ENCODE measurements at regions not wholly inside any gene's neighbourhood (a gene's known extent, or its start where the extent isn't known, plus 50 kb on each side); places are given as distances from the start of the nearest gene placed in this dataset.

DNA sequence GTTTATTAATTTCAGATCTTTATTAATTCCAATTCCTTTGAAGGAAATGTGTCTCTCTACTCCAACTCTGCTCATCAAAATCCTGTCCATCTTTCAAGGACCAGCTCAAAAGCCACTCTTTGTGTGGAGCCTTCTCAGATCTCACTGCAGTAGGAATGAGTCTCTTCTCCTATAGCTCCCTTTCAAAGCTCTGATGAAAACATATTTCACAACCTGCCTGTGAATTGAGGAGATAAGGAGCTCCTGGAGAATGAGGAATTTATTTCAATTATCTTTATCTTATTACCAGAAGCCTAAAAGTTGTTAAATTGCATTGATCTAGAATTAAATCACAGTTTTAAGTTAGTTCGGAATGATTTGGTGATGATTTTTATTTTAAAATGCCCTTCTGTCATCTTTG is 92.6 kb upstream of the TRPC3 start:
- Histone ChIP-seq H4K8ac (ENCODE audit: low read depth, low read length) (no peak overlapping the region), H3K4me3 (ENCODE audit: low read length in 2 of 2) (no peak overlapping the region), H3K4me1 (ENCODE audit: control insufficient read depth in 2 of 2, insufficient read depth in 1 of 2, low read depth in 1 of 2, low read length in 2 of 2) (no peaks in the 10 kb centered on the region), H4K91ac (ENCODE audit: low read depth, low read length, poor library complexity) (no peak overlapping the region), H3K27ac (replicated peaks; ENCODE audit: low read length) (no peak overlapping the region), H3K14ac (ENCODE audit: low read length) (no peak overlapping the region), H3K9me3 (replicated peaks in 1 of 2; ENCODE audit: control insufficient read depth in 2 of 2, insufficient read depth in 1 of 2, low read depth in 1 of 2, low read length in 2 of 2) (no peaks in the 10 kb centered on the region), H3K4me2 (ENCODE audit: insufficient read depth, low read length, poor library complexity, severe bottlenecking) (no peak overlapping the region), H3K23ac (ENCODE audit: low read depth, low read length, poor library complexity) (no peak overlapping the region), H2BK120ac (ENCODE audit: low read depth, low read length) (no peak overlapping the region), H2AFZ (ENCODE audit: low read length) (no peak overlapping the region), H2BK12ac (ENCODE audit: low read length) (no peak overlapping the region), H2AK5ac (ENCODE audit: low read depth, low read length) (no peak overlapping the region), H3K27me3 (ENCODE audit: control insufficient read depth in 3 of 3, insufficient read depth in 3 of 3, low read depth in 1 of 3, low read length in 3 of 3) (no peaks in the 10 kb centered on the region), H3K4ac (ENCODE audit: low read length) (no peak overlapping the region), H3K79me1 (ENCODE audit: low read depth, low read length) (no peaks in the 10 kb centered on the region), H3K9ac (ENCODE audit: low read depth, low read length, poor library complexity) (no peak overlapping the region), H2BK15ac (ENCODE audit: low read length) (no peak overlapping the region), H2BK5ac (ENCODE audit: low read length) (no peak overlapping the region), H3K36me3 (replicated peaks in 1 of 2; ENCODE audit: control insufficient read depth in 2 of 2, insufficient read depth in 2 of 2, low read length in 2 of 2) (no peaks in the 10 kb centered on the region), H3K18ac (ENCODE audit: low read length) (no peak overlapping the region)
- DNase-seq (ENCODE audit: low spot score) = no peak
- WGBS, 2 donors (ENCODE audit: extremely low coverage in 2 of 2, insufficient read length in 2 of 2, insufficient replicate concordance in 1 of 2) = no CpG with 5 or more reads among the region's 1 CpG

DNA sequence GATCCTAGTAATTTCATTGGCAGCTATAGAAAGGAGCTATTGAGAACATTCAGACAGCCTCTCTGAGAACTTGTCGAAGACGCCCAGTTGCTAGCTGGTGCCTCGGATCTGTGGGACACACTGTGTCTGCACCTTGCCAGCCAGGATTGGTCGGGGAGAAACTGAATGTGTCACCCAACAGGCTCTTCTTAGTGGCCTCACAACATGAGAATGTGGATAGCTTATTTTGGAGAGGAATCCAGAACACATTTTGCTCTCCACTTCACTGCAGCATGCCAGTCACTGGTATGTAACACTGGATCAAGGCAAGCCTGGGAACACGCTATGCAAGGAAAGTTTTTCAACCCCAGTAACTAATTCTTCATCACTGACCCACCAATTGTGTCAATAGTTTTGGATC is 89.5 kb upstream of the TRPC3 start:
- Histone ChIP-seq H2BK5ac (ENCODE audit: low read length) (no peak overlapping the region), H3K4me2 (ENCODE audit: insufficient read depth, low read length, poor library complexity, severe bottlenecking) (no peak overlapping the region), H2AK5ac (ENCODE audit: low read depth, low read length) (no peak overlapping the region), H3K14ac (ENCODE audit: low read length) (no peak overlapping the region), H2AFZ (ENCODE audit: low read length) (no peak overlapping the region), H2BK15ac (ENCODE audit: low read length) (no peak overlapping the region), H3K27ac (replicated peaks; ENCODE audit: low read length) (no peak overlapping the region), H2BK120ac (ENCODE audit: low read depth, low read length) (no peak overlapping the region), H3K79me1 (ENCODE audit: low read depth, low read length) (no peaks in the 10 kb centered on the region), H3K23ac (ENCODE audit: low read depth, low read length, poor library complexity) (no peak overlapping the region), H3K9ac (ENCODE audit: low read depth, low read length, poor library complexity) (no peak overlapping the region), H3K18ac (ENCODE audit: low read length) (no peak overlapping the region), H2BK12ac (ENCODE audit: low read length) (no peak overlapping the region), H3K4me3 (ENCODE audit: low read length in 2 of 2) (peak overlapping the region in 1 of 2 donors; percentile 34), H3K9me3 (replicated peaks in 1 of 2; ENCODE audit: control insufficient read depth in 2 of 2, insufficient read depth in 1 of 2, low read depth in 1 of 2, low read length in 2 of 2) (no peaks in the 10 kb centered on the region), H4K91ac (ENCODE audit: low read depth, low read length, poor library complexity) (no peak overlapping the region), H3K36me3 (replicated peaks in 1 of 2; ENCODE audit: control insufficient read depth in 2 of 2, insufficient read depth in 2 of 2, low read length in 2 of 2) (no peaks in the 10 kb centered on the region), H3K4me1 (ENCODE audit: control insufficient read depth in 2 of 2, insufficient read depth in 1 of 2, low read depth in 1 of 2, low read length in 2 of 2) (no peaks in the 10 kb centered on the region), H4K8ac (ENCODE audit: low read depth, low read length) (no peak overlapping the region), H3K4ac (ENCODE audit: low read length) (no peak overlapping the region), H3K27me3 (ENCODE audit: control insufficient read depth in 3 of 3, insufficient read depth in 3 of 3, low read depth in 1 of 3, low read length in 3 of 3) (no peaks in the 10 kb centered on the region)
- DNase-seq (ENCODE audit: low spot score) = no peak
- no CpG with 5 or more reads among the region's 5 CpGs for WGBS, 2 donors (ENCODE audit: extremely low coverage in 2 of 2, insufficient read length in 2 of 2, insufficient replicate concordance in 1 of 2)

DNA sequence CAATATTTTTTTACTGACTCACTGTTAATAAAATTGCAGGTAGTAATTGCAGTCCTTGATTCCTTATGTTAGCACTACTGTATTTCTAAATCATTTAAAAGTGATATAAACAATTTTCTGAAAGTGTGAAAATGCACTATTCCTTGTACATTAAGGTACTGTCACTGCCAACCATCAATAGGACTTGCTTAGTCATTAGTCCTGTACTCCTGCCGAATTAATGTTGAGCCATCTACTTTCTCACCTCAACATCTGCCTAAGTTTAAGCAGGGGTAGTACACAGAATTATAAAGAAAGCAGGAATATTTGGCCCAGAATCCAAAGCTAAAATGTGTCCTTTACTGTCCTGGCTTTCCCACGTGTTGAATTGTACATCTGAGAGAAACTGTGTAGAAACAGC is 87.0 kb upstream of the TRPC3 start:
- H3K27ac ChIP-seq (replicated peaks; ENCODE audit: low read length) = no peak overlapping the region
- H3K4me3 ChIP-seq (ENCODE audit: low read length in 2 of 2) = no peak overlapping the region
- H2AFZ ChIP-seq (ENCODE audit: low read length) = no peak overlapping the region
- H3K23ac ChIP-seq (ENCODE audit: low read depth, low read length, poor library complexity) = no peak overlapping the region
- H3K9ac ChIP-seq (ENCODE audit: low read depth, low read length, poor library complexity) = no peak overlapping the region
- H3K27me3 ChIP-seq (ENCODE audit: control insufficient read depth in 3 of 3, insufficient read depth in 3 of 3, low read depth in 1 of 3, low read length in 3 of 3) = no peaks in the 10 kb centered on the region
- no peak overlapping the region for H2BK12ac ChIP-seq (ENCODE audit: low read length)
- no peak overlapping the region for H2AK5ac ChIP-seq (ENCODE audit: low read depth, low read length)
- H2BK5ac ChIP-seq (ENCODE audit: low read length) = no peak overlapping the region
- H4K8ac ChIP-seq (ENCODE audit: low read depth, low read length) = no peak overlapping the region
- DNase-seq (ENCODE audit: low spot score) = no peak
- no peak overlapping the region for H3K4me2 ChIP-seq (ENCODE audit: insufficient read depth, low read length, poor library complexity, severe bottlenecking)
- H3K4ac ChIP-seq (ENCODE audit: low read length) = no peak overlapping the region
- H3K36me3 ChIP-seq (replicated peaks in 1 of 2; ENCODE audit: control insufficient read depth in 2 of 2, insufficient read depth in 2 of 2, low read length in 2 of 2) = no peaks in the 10 kb centered on the region
- no peak overlapping the region for H3K18ac ChIP-seq (ENCODE audit: low read length)
- no peaks in the 10 kb centered on the region for H3K4me1 ChIP-seq (ENCODE audit: control insufficient read depth in 2 of 2, insufficient read depth in 1 of 2, low read depth in 1 of 2, low read length in 2 of 2)
- no CpG with 5 or more reads among the region's 2 CpGs for WGBS, 2 donors (ENCODE audit: extremely low coverage in 2 of 2, insufficient read length in 2 of 2, insufficient replicate concordance in 1 of 2)
- no peak overlapping the region for H2BK15ac ChIP-seq (ENCODE audit: low read length)
- H3K79me1 ChIP-seq (ENCODE audit: low read depth, low read length) = no peaks in the 10 kb centered on the region
- no peak overlapping the region for H2BK120ac ChIP-seq (ENCODE audit: low read depth, low read length)
- no peak overlapping the region for H3K14ac ChIP-seq (ENCODE audit: low read length)
- H3K9me3 ChIP-seq (replicated peaks in 1 of 2; ENCODE audit: control insufficient read depth in 2 of 2, insufficient read depth in 1 of 2, low read depth in 1 of 2, low read length in 2 of 2) = no peaks in the 10 kb centered on the region
- H4K91ac ChIP-seq (ENCODE audit: low read depth, low read length, poor library complexity) = no peak overlapping the region

DNA sequence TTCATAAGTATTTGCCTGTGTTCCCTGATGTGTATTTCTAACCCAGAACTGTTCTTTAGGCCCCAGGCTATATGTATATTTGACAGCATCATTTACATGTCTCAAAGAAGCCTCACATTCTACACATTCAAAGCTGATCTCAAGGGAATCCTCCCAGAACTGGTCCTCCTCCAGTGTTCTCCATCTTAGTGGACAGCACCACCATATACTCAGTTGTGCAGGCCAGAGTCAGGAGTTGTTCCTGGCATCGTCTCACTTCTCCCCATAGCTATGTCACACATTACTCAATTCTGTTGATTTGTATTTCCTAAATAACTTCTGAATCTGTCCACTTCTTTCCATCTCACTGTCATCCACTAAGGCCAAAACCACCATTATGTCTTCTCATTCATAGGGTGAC is 82.8 kb upstream of the TRPC3 start:
- Histone ChIP-seq H3K4me2 (ENCODE audit: insufficient read depth, low read length, poor library complexity, severe bottlenecking) (no peak overlapping the region), H4K91ac (ENCODE audit: low read depth, low read length, poor library complexity) (no peak overlapping the region), H2BK12ac (ENCODE audit: low read length) (no peak overlapping the region), H3K14ac (ENCODE audit: low read length) (no peak overlapping the region), H2BK120ac (ENCODE audit: low read depth, low read length) (no peak overlapping the region), H3K4ac (ENCODE audit: low read length) (no peak overlapping the region), H3K9ac (ENCODE audit: low read depth, low read length, poor library complexity) (no peak overlapping the region), H2AFZ (ENCODE audit: low read length) (no peak overlapping the region), H3K23ac (ENCODE audit: low read depth, low read length, poor library complexity) (no peak overlapping the region), H3K79me1 (ENCODE audit: low read depth, low read length) (no peaks in the 10 kb centered on the region), H2AK5ac (ENCODE audit: low read depth, low read length) (no peak overlapping the region), H3K4me1 (ENCODE audit: control insufficient read depth in 2 of 2, insufficient read depth in 1 of 2, low read depth in 1 of 2, low read length in 2 of 2) (no peaks in the 10 kb centered on the region), H2BK5ac (ENCODE audit: low read length) (no peak overlapping the region), H2BK15ac (ENCODE audit: low read length) (no peak overlapping the region), H3K36me3 (replicated peaks in 1 of 2; ENCODE audit: control insufficient read depth in 2 of 2, insufficient read depth in 2 of 2, low read length in 2 of 2) (no peaks in the 10 kb centered on the region), H3K18ac (ENCODE audit: low read length) (no peak overlapping the region), H3K27me3 (ENCODE audit: control insufficient read depth in 3 of 3, insufficient read depth in 3 of 3, low read depth in 1 of 3, low read length in 3 of 3) (no peaks in the 10 kb centered on the region), H3K9me3 (replicated peaks in 1 of 2; ENCODE audit: control insufficient read depth in 2 of 2, insufficient read depth in 1 of 2, low read depth in 1 of 2, low read length in 2 of 2) (no peaks in the 10 kb centered on the region), H3K4me3 (ENCODE audit: low read length in 2 of 2) (no peak overlapping the region), H3K27ac (replicated peaks; ENCODE audit: low read length) (no peak overlapping the region), H4K8ac (ENCODE audit: low read depth, low read length) (no peak overlapping the region)
- WGBS, 2 donors (ENCODE audit: extremely low coverage in 2 of 2, insufficient read length in 2 of 2, insufficient replicate concordance in 1 of 2) = no CpG with 5 or more reads among the region's 1 CpG
- no peak for DNase-seq (ENCODE audit: low spot score)
